Natural killer cell (primary cell): ENCODE measurements at regions not wholly inside any gene's neighbourhood (a gene's known extent, or its start where the extent isn't known, plus 50 kb on each side); places are given as distances from the start of the nearest gene placed in this dataset.

Source experiments
- ATAC-seq, 3 donors: fragments of 150-1000 bp in 2 of 3; fragments of 200-7000 bp in 1 of 3; cut with Tn5 transposase; 1 replicate in 1 of 3; 2 replicates in 2 of 3; pipeline ENCODE4 v1.10.0; 2021; ENCODE audit warnings: mild to moderate bottlenecking in 2 of 3, moderate library complexity in 2 of 3
- DNase-seq, 2 donors: peaks; one replicate each; pipeline versions ENCODE4 v3.0.0 to v3.0.0-alpha.2; 2013 to 2021; ENCODE audit warnings: mixed read lengths in 1 of 2
- H3K27ac ChIP-seq: one replicate; pipeline ENCODE4 v1.5.1; 2013; ENCODE audit warnings: mild to moderate bottlenecking, low read length
- H3K27me3 ChIP-seq: one replicate; pipeline ENCODE4 v1.6.1; 2013; ENCODE audit warnings: low read length; ENCODE audit not compliant: control insufficient read depth, insufficient read depth
- H3K36me3 ChIP-seq: one replicate; pipeline ENCODE4 v1.6.1; 2013; ENCODE audit warnings: low read length; ENCODE audit not compliant: control insufficient read depth, insufficient read depth
- H3K4me1 ChIP-seq: one replicate; pipeline ENCODE4 v1.6.1; 2013; ENCODE audit warnings: low read length; ENCODE audit not compliant: control insufficient read depth, insufficient read depth
- H3K4me3 ChIP-seq: one replicate; pipeline ENCODE4 v1.5.1; 2013; ENCODE audit warnings: low read length
- H3K9me3 ChIP-seq: one replicate; pipeline ENCODE4 v1.6.1; 2013; ENCODE audit warnings: low read length; ENCODE audit not compliant: control insufficient read depth, insufficient read depth
- H3K27ac Mint-ChIP-seq, 2 donors: one replicate each; pipeline ENCODE4 v1.8.0; 2022; ENCODE audit warnings: mild to moderate bottlenecking in 2 of 2, mixed read lengths in 2 of 2, moderate library complexity in 1 of 2
- H3K27me3 Mint-ChIP-seq, 2 donors: one replicate each; pipeline ENCODE4 v1.8.0; 2022; ENCODE audit warnings: low read depth in 2 of 2, mixed read lengths in 2 of 2
- H3K36me3 Mint-ChIP-seq: one replicate; pipeline ENCODE4 v1.8.0; 2022; ENCODE audit warnings: mixed read lengths
- H3K4me1 Mint-ChIP-seq, 2 donors: one replicate each; pipeline ENCODE4 v1.8.0; 2022; ENCODE audit warnings: mixed read lengths in 2 of 2
- H3K4me3 Mint-ChIP-seq: one replicate; pipeline ENCODE4 v1.8.0; 2022; ENCODE audit warnings: mild to moderate bottlenecking, moderate library complexity, mixed read lengths
- H3K9me3 Mint-ChIP-seq, 2 donors: one replicate each; pipeline ENCODE4 v1.8.0; 2022; ENCODE audit warnings: mixed read lengths in 2 of 2
- WGBS: methylation state at CpG from one replicate; pipeline ENCODE4 v1.1.7; 2013; ENCODE audit warnings: missing lambda C conversion rate; ENCODE audit not compliant: insufficient coverage; 5-methylcytosine and 5-hydroxymethylcytosine counted together
- intact Hi-C: fragments of 100-400 bp; cut with micrococcal nuclease; formaldehyde crosslinking; loops from one replicate; pipeline ENCODE4 v1.14.2; 2022
- TF ChIP-seq, protein P1 (sequence below): fragments of 200-600 bp; IDR thresholded peaks from one replicate; pipeline ENCODE4 v1.8.0; 2022; ENCODE audit warnings: antibody characterized with exemption

GRCh38 chr2:6081955-6082624 is 389.9 kb downstream of the SOX11 start:
- Histone ChIP-seq H3K27ac (no peak overlapping the region), H3K27me3 (no peaks in the 10 kb centered on the region), H3K36me3 (no peaks in the 10 kb centered on the region), H3K4me1 (no peaks in the 10 kb centered on the region), H3K4me3 (no peak overlapping the region), H3K9me3 (peaks cover 7% of the 10 kb centered on the region)
- H3K36me3 Mint-ChIP-seq: no peaks in the 10 kb centered on the region
- no peaks in the 10 kb centered on the region for H3K4me1 Mint-ChIP-seq
- WGBS: 87% methylated on average over 4 of the region's 5 CpGs
- ATAC-seq: no peak
- TF ChIP-seq, protein P1, sequence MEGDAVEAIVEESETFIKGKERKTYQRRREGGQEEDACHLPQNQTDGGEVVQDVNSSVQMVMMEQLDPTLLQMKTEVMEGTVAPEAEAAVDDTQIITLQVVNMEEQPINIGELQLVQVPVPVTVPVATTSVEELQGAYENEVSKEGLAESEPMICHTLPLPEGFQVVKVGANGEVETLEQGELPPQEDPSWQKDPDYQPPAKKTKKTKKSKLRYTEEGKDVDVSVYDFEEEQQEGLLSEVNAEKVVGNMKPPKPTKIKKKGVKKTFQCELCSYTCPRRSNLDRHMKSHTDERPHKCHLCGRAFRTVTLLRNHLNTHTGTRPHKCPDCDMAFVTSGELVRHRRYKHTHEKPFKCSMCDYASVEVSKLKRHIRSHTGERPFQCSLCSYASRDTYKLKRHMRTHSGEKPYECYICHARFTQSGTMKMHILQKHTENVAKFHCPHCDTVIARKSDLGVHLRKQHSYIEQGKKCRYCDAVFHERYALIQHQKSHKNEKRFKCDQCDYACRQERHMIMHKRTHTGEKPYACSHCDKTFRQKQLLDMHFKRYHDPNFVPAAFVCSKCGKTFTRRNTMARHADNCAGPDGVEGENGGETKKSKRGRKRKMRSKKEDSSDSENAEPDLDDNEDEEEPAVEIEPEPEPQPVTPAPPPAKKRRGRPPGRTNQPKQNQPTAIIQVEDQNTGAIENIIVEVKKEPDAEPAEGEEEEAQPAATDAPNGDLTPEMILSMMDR: no peak
- H3K27ac Mint-ChIP-seq: no peak overlapping the region
- no peak for DNase-seq
- no peak overlapping the region for H3K4me3 Mint-ChIP-seq
- no peaks in the 10 kb centered on the region for H3K27me3 Mint-ChIP-seq
- intact Hi-C loops: no loop called here
- H3K9me3 Mint-ChIP-seq: peaks cover 2 to 13% of the 10 kb centered on the region in 2 donors

DNA sequence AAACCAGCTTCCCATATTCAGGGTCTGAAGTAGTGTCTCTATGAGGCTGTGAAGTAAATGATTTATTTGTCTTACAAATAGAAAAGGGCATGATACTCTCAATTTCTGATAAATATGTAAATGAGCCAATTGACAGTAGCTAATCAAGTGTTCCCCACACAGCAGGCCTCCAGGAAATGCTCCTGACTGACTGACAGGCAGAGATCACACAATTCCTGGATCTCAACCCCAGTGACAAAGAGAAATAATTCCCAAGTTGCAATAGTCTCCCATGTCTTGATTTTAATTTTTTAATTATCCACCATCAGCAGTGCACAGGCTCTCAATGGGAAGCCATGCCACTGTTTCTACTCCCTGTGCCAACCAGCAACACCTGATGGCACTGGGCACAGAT is 390.4 kb downstream of the SOX11 start:
- Histone ChIP-seq H3K4me3 (no peak overlapping the region), H3K27me3 (no peaks in the 10 kb centered on the region), H3K27ac (no peak overlapping the region), H3K9me3 (peaks cover 7% of the 10 kb centered on the region), H3K36me3 (no peaks in the 10 kb centered on the region), H3K4me1 (no peaks in the 10 kb centered on the region)
- no peaks in the 10 kb centered on the region for H3K36me3 Mint-ChIP-seq
- ATAC-seq (no peak), DNase-seq (no peak)
- H3K4me1 Mint-ChIP-seq: no peaks in the 10 kb centered on the region
- H3K4me3 Mint-ChIP-seq: no peak overlapping the region
- TF ChIP-seq, protein P1: no peak
- intact Hi-C loops: no loop called here
- H3K9me3 Mint-ChIP-seq: peaks cover 5 to 16% of the 10 kb centered on the region in 2 donors
- no peak overlapping the region for H3K27ac Mint-ChIP-seq
- H3K27me3 Mint-ChIP-seq: no peaks in the 10 kb centered on the region

GRCh38 chr2:6083136-6083535 is 391.0 kb downstream of the SOX11 start:
- ATAC-seq: no peak
- peaks cover 7 to 16% of the 10 kb centered on the region in 2 donors for H3K9me3 Mint-ChIP-seq
- no peak overlapping the region for H3K27ac Mint-ChIP-seq
- H3K36me3 Mint-ChIP-seq: no peaks in the 10 kb centered on the region
- H3K36me3 ChIP-seq: no peaks in the 10 kb centered on the region
- H3K4me3 Mint-ChIP-seq: no peak overlapping the region
- TF ChIP-seq, protein P1: no peak
- H3K9me3 ChIP-seq: peaks cover 7% of the 10 kb centered on the region
- H3K4me1 ChIP-seq: no peaks in the 10 kb centered on the region
- DNase-seq: no peak
- H3K27me3 ChIP-seq: no peaks in the 10 kb centered on the region
- 82% methylated on average over 1 of the region's 2 CpGs for WGBS
- no peak overlapping the region for H3K27ac ChIP-seq
- no peaks in the 10 kb centered on the region for H3K4me1 Mint-ChIP-seq
- no peak overlapping the region for H3K4me3 ChIP-seq
- intact Hi-C loops: no loop called here
- H3K27me3 Mint-ChIP-seq: no peaks in the 10 kb centered on the region

DNA sequence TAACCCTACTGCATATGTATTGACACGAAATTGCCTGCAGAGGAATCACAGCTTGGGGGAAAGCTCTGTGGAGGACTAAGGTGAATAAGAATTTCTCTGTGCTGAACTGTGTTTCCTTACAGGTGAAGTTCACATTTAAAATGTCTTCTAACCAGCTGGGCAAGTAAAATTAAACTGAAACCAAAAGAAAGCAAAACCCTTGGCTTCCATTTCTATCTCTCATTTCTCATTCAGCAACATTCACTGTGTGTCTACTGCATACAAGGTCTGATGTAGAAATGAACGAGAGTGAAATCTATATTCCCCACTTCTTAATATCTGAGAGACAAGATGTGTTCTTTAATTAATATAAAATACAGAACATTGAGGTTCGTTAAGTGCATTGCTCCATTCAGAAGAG is 397.3 kb downstream of the SOX11 start:
- Histone ChIP-seq H3K27ac (no peak overlapping the region), H3K4me3 (no peak overlapping the region), H3K4me1 (no peaks in the 10 kb centered on the region), H3K36me3 (no peaks in the 10 kb centered on the region), H3K9me3 (peaks cover 7% of the 10 kb centered on the region), H3K27me3 (no peaks in the 10 kb centered on the region)
- Mint-ChIP-seq H3K4me1 (no peaks in the 10 kb centered on the region), H3K27me3 (no peaks in the 10 kb centered on the region), H3K4me3 (no peak overlapping the region), H3K36me3 (no peaks in the 10 kb centered on the region), H3K9me3 (peaks cover 7 to 11% of the 10 kb centered on the region in 2 donors), H3K27ac (no peak overlapping the region)
- ATAC-seq (no peak), DNase-seq (no peak)
- intact Hi-C loops: no loop called here
- TF ChIP-seq, protein P1: no peak
- WGBS: 71% methylated on average over 2 of the region's 3 CpGs
